ENCODE measurements at regions not wholly inside any gene's neighbourhood (a gene's known extent, or its start where the extent isn't known, plus 50 kb on each side); places are given as distances from the start of the nearest gene placed in this dataset.

- Histone ChIP-seq H3K27me3 (no peaks in the 10 kb centered on the region), H4K20me1 (no peaks in the 10 kb centered on the region), H3K4me2 (0 out of 22 replicates have a peak overlapping the region, but pooled peaks of 1 of the 11 experiments have one; percentile 8), H3K9ac (no peak overlapping the region), H3K9me3 (replicated peaks in 1 of 11) (peaks cover 0 to 11% (median 5%) of the 10 kb centered on the region in 11 experiments; a peak in 7 of 22 replicates), H3K36me3 (no peaks in the 10 kb centered on the region), H3K4me3 (no peak overlapping the region), H3K27ac (peak overlapping the region in 1 of 11 experiments; percentile 41; a peak in 1 of 22 replicates), H3K4me1 (no peaks in the 10 kb centered on the region)
- no peak for TF ChIP-seq Cebpa-rat (IDR thresholded peaks at IDR 0.05)
These were observed 532.4 kb downstream of the ANXA1 start for GRCh38 chr9:73683862-73684591.

DNA sequence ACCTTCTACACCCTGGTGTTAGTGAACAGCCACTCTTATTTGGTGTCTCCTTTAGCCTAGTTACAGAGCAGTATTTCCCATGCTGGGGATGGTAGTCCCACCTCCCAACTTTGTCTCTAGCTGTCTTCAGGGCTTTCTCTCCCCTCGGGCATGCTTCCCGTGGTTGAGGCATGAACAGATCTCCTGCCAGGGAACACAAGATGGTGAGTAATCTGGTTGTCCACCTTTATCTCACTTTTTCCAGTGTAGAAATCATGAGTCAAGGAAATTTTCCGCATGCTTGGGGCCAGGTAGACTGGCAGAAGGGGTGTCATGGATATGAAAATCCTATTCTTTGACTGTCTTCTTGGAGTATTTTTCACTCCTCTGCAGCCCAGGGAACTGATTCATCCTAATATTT lies 532.9 kb downstream of the ANXA1 start:
- TF ChIP-seq Cebpa-rat (IDR thresholded peaks at IDR 0.05): no peak
- Histone ChIP-seq H3K27me3 (no peaks in the 10 kb centered on the region), H3K4me3 (no peak overlapping the region), H3K36me3 (no peaks in the 10 kb centered on the region), H3K4me2 (0 out of 22 replicates have a peak overlapping the region, but pooled peaks of 1 of the 11 experiments have one; percentile 8), H3K9ac (no peak overlapping the region), H3K4me1 (no peaks in the 10 kb centered on the region), H4K20me1 (no peaks in the 10 kb centered on the region), H3K27ac (peak overlapping the region in 1 of 11 experiments; percentile 41; a peak in 1 of 22 replicates), H3K9me3 (replicated peaks in 1 of 11) (peaks cover 0 to 11% (median 5%) of the 10 kb centered on the region in 11 experiments; a peak in 7 of 22 replicates)

GRCh38 chr9:73685786-73686185 lies 534.1 kb downstream of the ANXA1 start:
- no peaks in the 10 kb centered on the region for H3K4me1 ChIP-seq
- H4K20me1 ChIP-seq: no peaks in the 10 kb centered on the region
- no peak overlapping the region for H3K27ac ChIP-seq
- H3K27me3 ChIP-seq: no peaks in the 10 kb centered on the region
- no peak overlapping the region for H3K4me3 ChIP-seq
- no peak overlapping the region for H3K4me2 ChIP-seq
- no peaks in the 10 kb centered on the region for H3K36me3 ChIP-seq
- H3K9ac ChIP-seq: no peak overlapping the region
- no peak for TF ChIP-seq Cebpa-rat (IDR thresholded peaks at IDR 0.05)
- H3K9me3 ChIP-seq (replicated peaks in 1 of 11): peaks cover 0 to 11% (median 5%) of the 10 kb centered on the region in 11 experiments; a peak in 7 of 22 replicates

DNA sequence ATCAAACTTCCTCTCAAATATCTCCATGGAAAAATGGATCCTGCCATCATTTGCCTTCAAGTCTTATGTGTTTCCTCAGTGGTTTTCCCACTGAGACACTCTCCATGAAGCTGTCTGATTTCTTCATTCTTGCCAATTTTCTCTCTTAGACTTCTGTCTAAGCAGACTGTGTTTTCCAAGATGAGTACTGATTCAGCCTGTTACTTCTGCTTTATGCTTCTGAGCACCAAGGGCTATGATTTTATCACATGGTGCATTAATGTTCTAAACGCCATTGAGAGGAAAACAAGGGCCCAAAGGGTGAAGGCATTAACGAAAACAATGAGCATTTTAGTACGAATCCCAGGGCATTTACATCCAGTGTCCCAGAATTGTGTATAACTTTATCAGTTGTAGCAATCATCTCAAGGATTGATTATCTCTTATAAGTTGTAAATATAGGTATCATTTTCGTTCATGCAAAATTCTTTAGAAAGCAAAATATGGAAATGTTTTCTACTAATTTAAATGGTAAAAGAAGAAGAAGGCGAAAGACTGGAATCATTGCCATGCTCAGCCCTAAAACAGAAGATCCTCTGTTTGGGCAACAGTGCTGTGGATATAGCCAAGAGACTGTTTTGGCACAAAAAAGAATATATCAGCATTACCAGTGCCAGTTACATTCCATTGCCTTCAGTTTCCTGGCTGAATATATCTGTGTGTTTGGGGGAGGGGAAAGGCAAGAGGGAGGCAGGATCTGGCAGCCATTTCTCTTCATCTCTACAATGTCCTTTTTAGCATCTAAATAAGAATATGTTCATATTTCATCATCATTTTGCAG lies 537.6 kb downstream of the ANXA1 start:
- Histone ChIP-seq H3K27ac (no peak overlapping the region), H3K4me3 (no peak overlapping the region), H3K4me1 (no peaks in the 10 kb centered on the region), H3K27me3 (no peaks in the 10 kb centered on the region), H3K4me2 (no peak overlapping the region), H3K36me3 (no peaks in the 10 kb centered on the region), H4K20me1 (no peaks in the 10 kb centered on the region), H3K9me3 (replicated peaks in 1 of 11) (no peaks in the 10 kb centered on the region), H3K9ac (no peak overlapping the region)
- TF ChIP-seq Cebpa-rat (IDR thresholded peaks at IDR 0.05): no peak

DNA sequence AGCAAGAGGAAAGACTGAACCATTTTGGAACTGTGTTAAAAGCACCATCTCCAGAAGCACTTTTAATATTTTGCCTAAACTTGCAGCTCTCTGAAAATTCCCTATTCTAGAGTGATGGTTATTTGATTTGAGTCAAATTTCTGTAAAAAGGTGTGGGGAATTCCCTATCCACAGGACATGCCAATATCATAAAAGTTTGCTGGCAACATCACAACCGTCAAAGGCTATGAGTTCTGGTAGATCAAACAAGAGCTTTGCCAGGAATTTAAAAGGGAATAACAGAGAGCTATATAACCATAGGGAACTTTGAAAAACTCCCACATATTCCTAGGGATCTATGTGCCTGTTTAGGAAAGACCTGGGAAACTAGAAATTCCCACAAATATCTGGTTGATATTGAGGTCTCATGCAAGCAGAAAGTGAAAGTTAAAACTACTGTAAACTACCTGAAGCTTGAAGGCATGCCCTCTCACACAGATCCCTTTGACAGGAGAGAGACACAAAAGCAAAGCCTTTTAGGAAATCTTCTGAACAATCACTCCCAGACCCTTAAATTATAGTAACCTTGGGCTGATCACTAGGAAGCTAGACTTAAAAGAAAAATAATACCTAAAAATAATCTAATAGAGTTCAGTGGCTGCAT lies 549.9 kb downstream of the ANXA1 start:
- H3K4me2 ChIP-seq: no peak overlapping the region
- no peaks in the 10 kb centered on the region for H3K4me1 ChIP-seq
- no peak overlapping the region for H3K9ac ChIP-seq
- H3K27ac ChIP-seq: no peak overlapping the region
- no peak for TF ChIP-seq Cebpa-rat (IDR thresholded peaks at IDR 0.05)
- H3K4me3 ChIP-seq: no peak overlapping the region
- H4K20me1 ChIP-seq: no peaks in the 10 kb centered on the region
- H3K36me3 ChIP-seq: no peaks in the 10 kb centered on the region
- no peaks in the 10 kb centered on the region for H3K27me3 ChIP-seq
- peaks cover 0 to 5% (median 0%) of the 10 kb centered on the region in 11 experiments; a peak in 3 of 22 replicates for H3K9me3 ChIP-seq (replicated peaks in 1 of 11)

GRCh38 chr9:73714294-73714693 lies 562.6 kb downstream of the ANXA1 start:
- no peak for TF ChIP-seq Cebpa-rat (IDR thresholded peaks at IDR 0.05)
- Histone ChIP-seq H3K36me3 (no peaks in the 10 kb centered on the region), H3K9me3 (replicated peaks in 1 of 11) (no peaks in the 10 kb centered on the region), H3K4me2 (no peak overlapping the region), H3K4me3 (no peak overlapping the region), H3K9ac (no peak overlapping the region), H3K27me3 (no peaks in the 10 kb centered on the region), H3K4me1 (no peaks in the 10 kb centered on the region), H3K27ac (no peak overlapping the region), H4K20me1 (no peaks in the 10 kb centered on the region)

GRCh38 chr9:73715591-73715990 lies 563.9 kb downstream of the ANXA1 start:
- H3K27me3 ChIP-seq: no peaks in the 10 kb centered on the region
- no peak overlapping the region for H3K9ac ChIP-seq
- no peak overlapping the region for H3K27ac ChIP-seq
- no peaks in the 10 kb centered on the region for H3K4me1 ChIP-seq
- no peak for TF ChIP-seq Cebpa-rat (IDR thresholded peaks at IDR 0.05)
- no peak overlapping the region for H3K4me2 ChIP-seq
- H3K4me3 ChIP-seq: no peak overlapping the region
- no peaks in the 10 kb centered on the region for H3K9me3 ChIP-seq (replicated peaks in 1 of 11)
- H4K20me1 ChIP-seq: no peaks in the 10 kb centered on the region
- no peaks in the 10 kb centered on the region for H3K36me3 ChIP-seq

DNA sequence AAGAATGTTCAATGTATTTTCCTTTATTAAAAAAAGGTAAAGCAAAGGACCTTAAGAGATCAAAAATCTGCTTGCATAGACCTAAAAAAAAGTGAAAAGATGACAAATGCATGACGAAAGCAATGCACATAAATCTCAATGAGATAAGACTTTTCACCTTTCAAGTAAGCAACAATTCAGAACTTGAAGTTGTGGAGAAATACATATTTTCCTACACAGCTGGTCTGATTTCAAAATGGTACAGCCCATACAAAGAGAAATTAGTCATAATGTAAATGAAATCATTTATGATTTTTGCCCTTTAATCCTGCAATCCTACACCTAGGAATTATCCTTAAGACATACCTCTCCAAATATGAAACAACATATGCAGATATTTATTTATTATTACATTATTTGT lies 568.0 kb downstream of the ANXA1 start:
- H4K20me1 ChIP-seq: no peaks in the 10 kb centered on the region
- no peak overlapping the region for H3K4me2 ChIP-seq
- H3K9ac ChIP-seq: no peak overlapping the region
- no peaks in the 10 kb centered on the region for H3K27me3 ChIP-seq
- peaks cover 6 to 15% (median 13%) of the 10 kb centered on the region in 11 experiments; a peak in 18 of 22 replicates for H3K9me3 ChIP-seq (replicated peaks in 1 of 11)
- H3K36me3 ChIP-seq: no peaks in the 10 kb centered on the region
- H3K4me1 ChIP-seq: no peaks in the 10 kb centered on the region
- TF ChIP-seq Cebpa-rat (IDR thresholded peaks at IDR 0.05): no peak
- H3K27ac ChIP-seq: no peak overlapping the region
- no peak overlapping the region for H3K4me3 ChIP-seq

DNA sequence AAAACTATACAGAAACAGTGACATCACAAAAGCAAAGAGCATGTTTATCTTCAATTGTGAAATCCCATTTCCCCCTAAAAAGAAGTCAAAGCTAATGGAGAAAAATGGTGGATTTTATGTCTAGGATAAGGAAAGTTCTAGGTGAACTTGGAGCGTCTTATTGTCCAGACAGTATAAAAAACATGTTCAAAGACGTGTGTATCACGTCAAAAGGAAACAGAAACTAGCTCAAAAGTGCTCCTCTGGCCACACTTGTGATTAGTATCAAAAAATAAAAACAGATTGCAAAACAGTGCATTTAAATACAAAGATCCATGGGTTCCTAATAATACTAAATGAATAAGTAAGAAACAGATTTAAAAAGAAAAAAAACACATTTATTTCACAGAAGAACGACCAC lies 568.9 kb downstream of the ANXA1 start:
- no peak overlapping the region for H3K9ac ChIP-seq
- H3K4me2 ChIP-seq: no peak overlapping the region

More for the DNA sequence above, 568.9 kb downstream of the ANXA1 start:
- Histone ChIP-seq H3K4me3 (no peak overlapping the region), H3K4me1 (no peaks in the 10 kb centered on the region), H4K20me1 (no peaks in the 10 kb centered on the region), H3K9me3 (replicated peaks in 1 of 11) (peaks cover 6 to 15% (median 13%) of the 10 kb centered on the region in 11 experiments; a peak in 18 of 22 replicates), H3K27me3 (no peaks in the 10 kb centered on the region), H3K27ac (no peak overlapping the region), H3K36me3 (no peaks in the 10 kb centered on the region)
- TF ChIP-seq Cebpa-rat (IDR thresholded peaks at IDR 0.05): no peak

All from BLaER1 treated with 17β-estradiol and CSF1 and Interleukin-3, amounts not matched to agents 10 nM and 100 nM (cell line).